ENCODE measurements at regions not wholly inside any gene's neighbourhood (a gene's known extent, or its start where the extent isn't known, plus 50 kb on each side); places are given as distances from the start of the nearest gene placed in this dataset.

GRCh38 chr17:14797801-14798200, 467.3 kb downstream of the PMP22 start:
- DNase-seq (ENCODE audit: low read depth), result no peak
- no peak overlapping the region for H3K4me3 ChIP-seq (ENCODE audit: low read depth, low read length)
- no peak for TF ChIP-seq CTCF (IDR thresholded peaks at IDR 0.05; ENCODE audit: low read depth, low read length, missing control alignments)

GRCh38 chr17:14797021-14797420, 468.1 kb downstream of the PMP22 start:
- H3K4me3 ChIP-seq (ENCODE audit: low read depth, low read length), result no peak overlapping the region
- no peak for TF ChIP-seq CTCF (IDR thresholded peaks at IDR 0.05; ENCODE audit: low read depth, low read length, missing control alignments)
- DNase-seq (ENCODE audit: low read depth), result no peak

- H3K4me3 ChIP-seq (ENCODE audit: low read depth, low read length), result no peak overlapping the region
- no peak for DNase-seq (ENCODE audit: low read depth)
- TF ChIP-seq CTCF (IDR thresholded peaks at IDR 0.05; ENCODE audit: low read depth, low read length, missing control alignments), result no peak
Measured at GRCh38 chr17:14794961-14795360, 470.2 kb downstream of the PMP22 start.

- no peak for TF ChIP-seq CTCF (IDR thresholded peaks at IDR 0.05; ENCODE audit: low read depth, low read length, missing control alignments)
- H3K4me3 ChIP-seq (ENCODE audit: low read depth, low read length), result no peak overlapping the region
- DNase-seq (ENCODE audit: low read depth), result no peak
Measured at GRCh38 chr17:14793237-14793636, 471.9 kb downstream of the PMP22 start.

GRCh38 chr17:14792746-14793145, 472.4 kb downstream of the PMP22 start:
- no peak overlapping the region for H3K4me3 ChIP-seq (ENCODE audit: low read depth, low read length)
- no peak for TF ChIP-seq CTCF (IDR thresholded peaks at IDR 0.05; ENCODE audit: low read depth, low read length, missing control alignments)
- DNase-seq (ENCODE audit: low read depth), result no peak

- no peak for DNase-seq (ENCODE audit: low read depth)
- H3K4me3 ChIP-seq (ENCODE audit: low read depth, low read length), result no peak overlapping the region
- no peak for TF ChIP-seq CTCF (IDR thresholded peaks at IDR 0.05; ENCODE audit: low read depth, low read length, missing control alignments)
Measured at GRCh38 chr17:14791221-14791620, 473.9 kb downstream of the PMP22 start.

- no peak overlapping the region for H3K4me3 ChIP-seq (ENCODE audit: low read depth, low read length)
- no peak for DNase-seq (ENCODE audit: low read depth)
Measured at GRCh38 chr17:14790521-14790920, 474.6 kb downstream of the PMP22 start.

More at GRCh38 chr17:14790521-14790920, 474.6 kb downstream of the PMP22 start:
- no peak for TF ChIP-seq CTCF (IDR thresholded peaks at IDR 0.05; ENCODE audit: low read depth, low read length, missing control alignments)

All from GM12864 (cell line).